Adrenal gland (tissue), 5 donors: ENCODE measurements at regions not wholly inside any gene's neighbourhood (a gene's known extent, or its start where the extent isn't known, plus 50 kb on each side); places are given as distances from the start of the nearest gene placed in this dataset.

Source experiments
- POLR2A ChIP-seq, 2 donors: fragments of 450-650 bp; IDR thresholded peaks; one replicate each; pipeline ENCODE4 v1.6.1; 2017; ENCODE audit warnings: antibody characterized with exemption in 2 of 2, mild to moderate bottlenecking in 2 of 2, moderate library complexity in 1 of 2
- TF ChIP-seq, protein P1 (sequence below), 6 experiments: fragments of 450-650 bp in 4 of 6; fragments of 200-600 bp in 2 of 6; sonication (generic) in 1 of 6; IDR thresholded peaks; 1 replicate in 5 of 6; 2 replicates in 1 of 6; pipeline versions ENCODE4 v1.5.1 to v1.8.0; 2016 to 2021; ENCODE audit warnings: antibody characterized with exemption in 6 of 6, mild to moderate bottlenecking in 2 of 6, moderate library complexity in 1 of 6
- donor health status: DM: no; HTN: no; CAD: no.

- TF ChIP-seq POLR2A (IDR thresholded peaks at IDR 0.05), result no peak
- TF ChIP-seq, protein P1, sequence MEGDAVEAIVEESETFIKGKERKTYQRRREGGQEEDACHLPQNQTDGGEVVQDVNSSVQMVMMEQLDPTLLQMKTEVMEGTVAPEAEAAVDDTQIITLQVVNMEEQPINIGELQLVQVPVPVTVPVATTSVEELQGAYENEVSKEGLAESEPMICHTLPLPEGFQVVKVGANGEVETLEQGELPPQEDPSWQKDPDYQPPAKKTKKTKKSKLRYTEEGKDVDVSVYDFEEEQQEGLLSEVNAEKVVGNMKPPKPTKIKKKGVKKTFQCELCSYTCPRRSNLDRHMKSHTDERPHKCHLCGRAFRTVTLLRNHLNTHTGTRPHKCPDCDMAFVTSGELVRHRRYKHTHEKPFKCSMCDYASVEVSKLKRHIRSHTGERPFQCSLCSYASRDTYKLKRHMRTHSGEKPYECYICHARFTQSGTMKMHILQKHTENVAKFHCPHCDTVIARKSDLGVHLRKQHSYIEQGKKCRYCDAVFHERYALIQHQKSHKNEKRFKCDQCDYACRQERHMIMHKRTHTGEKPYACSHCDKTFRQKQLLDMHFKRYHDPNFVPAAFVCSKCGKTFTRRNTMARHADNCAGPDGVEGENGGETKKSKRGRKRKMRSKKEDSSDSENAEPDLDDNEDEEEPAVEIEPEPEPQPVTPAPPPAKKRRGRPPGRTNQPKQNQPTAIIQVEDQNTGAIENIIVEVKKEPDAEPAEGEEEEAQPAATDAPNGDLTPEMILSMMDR (IDR thresholded peaks at IDR 0.05), result no peak
These were observed 418.6 kb downstream of the CMPK2 start for GRCh38 chr2:6446938-6447608.
